ENCODE measurements at regions not wholly inside any gene's neighbourhood (a gene's known extent, or its start where the extent isn't known, plus 50 kb on each side); places are given as distances from the start of the nearest gene placed in this dataset.
"Not testable (repeated sequence)": the region's sequence is repeated elsewhere in the genome, so short reads cannot be mapped to it uniquely, and the experiment has no call there.

- TF ChIP-seq CTCF (IDR thresholded peaks at IDR 0.05; ENCODE audit: low read depth, low read length) = no peak
These were observed 155.7 kb upstream of the SH3BP4 start for GRCh38 chr2:234796045-234796591.

GRCh38 chr2:234795272-234795920 lies 156.4 kb upstream of the SH3BP4 start:
- TF ChIP-seq CTCF (IDR thresholded peaks at IDR 0.05; ENCODE audit: low read depth, low read length) = no peak
- DNase-seq (ENCODE audit: extremely low read depth, low read depth) = no peak

More at GRCh38 chr2:234796045-234796591, 155.7 kb upstream of the SH3BP4 start:
- DNase-seq (ENCODE audit: extremely low read depth, low read depth) = no peak

DNA sequence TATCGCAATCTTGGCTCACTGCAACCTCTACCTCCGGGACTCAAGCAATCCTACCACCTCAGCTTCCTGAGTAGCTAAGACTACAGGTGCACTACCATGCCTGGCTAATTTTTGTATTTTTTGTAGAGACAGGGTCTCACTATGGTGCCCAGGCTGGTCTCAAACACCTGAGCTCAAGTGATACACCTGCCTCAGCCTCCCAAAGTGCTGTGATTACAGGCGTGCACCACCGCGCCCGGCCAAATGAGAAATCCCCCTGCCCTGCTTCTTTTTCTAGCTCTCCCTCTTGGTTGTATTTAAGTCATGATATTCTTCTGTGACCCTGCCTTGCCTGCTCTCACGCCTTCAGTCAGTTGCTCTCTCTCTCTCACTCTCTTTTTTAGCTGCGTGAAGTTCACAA lies 157.0 kb upstream of the SH3BP4 start:
- TF ChIP-seq CTCF (IDR thresholded peaks at IDR 0.05; ENCODE audit: low read depth, low read length) = no peak
- DNase-seq (ENCODE audit: extremely low read depth, low read depth) = no peak

GRCh38 chr2:234793212-234793785 lies 158.5 kb upstream of the SH3BP4 start:
- TF ChIP-seq CTCF (IDR thresholded peaks at IDR 0.05; ENCODE audit: low read depth, low read length) = no peak
- DNase-seq (ENCODE audit: extremely low read depth, low read depth) = no peak

DNA sequence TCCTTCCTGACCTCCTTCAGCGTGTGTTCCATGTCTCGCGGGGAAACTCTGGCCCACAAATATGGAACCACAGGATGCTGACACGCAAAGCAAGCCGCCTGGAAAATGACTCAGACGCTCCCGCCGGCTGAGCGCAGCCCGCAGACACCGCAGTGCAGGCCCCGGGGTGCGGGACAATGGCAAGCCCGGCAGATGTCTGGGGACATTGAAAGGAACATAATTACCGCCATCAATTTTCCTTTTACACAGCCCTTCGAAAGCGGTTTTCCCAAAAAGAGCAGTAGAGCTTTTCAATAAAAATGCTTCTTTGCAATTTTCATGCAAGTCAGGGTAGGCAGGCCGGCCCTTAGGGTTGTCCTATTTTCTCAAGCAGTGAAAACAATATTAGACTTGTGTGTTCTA lies 159.2 kb upstream of the SH3BP4 start:
- DNase-seq (ENCODE audit: extremely low read depth, low read depth) = no peak
- no peak for TF ChIP-seq CTCF (IDR thresholded peaks at IDR 0.05; ENCODE audit: low read depth, low read length)

GRCh38 chr2:234792096-234792495 lies 159.7 kb upstream of the SH3BP4 start:
- not testable (repeated sequence) for DNase-seq (ENCODE audit: extremely low read depth, low read depth)

DNA sequence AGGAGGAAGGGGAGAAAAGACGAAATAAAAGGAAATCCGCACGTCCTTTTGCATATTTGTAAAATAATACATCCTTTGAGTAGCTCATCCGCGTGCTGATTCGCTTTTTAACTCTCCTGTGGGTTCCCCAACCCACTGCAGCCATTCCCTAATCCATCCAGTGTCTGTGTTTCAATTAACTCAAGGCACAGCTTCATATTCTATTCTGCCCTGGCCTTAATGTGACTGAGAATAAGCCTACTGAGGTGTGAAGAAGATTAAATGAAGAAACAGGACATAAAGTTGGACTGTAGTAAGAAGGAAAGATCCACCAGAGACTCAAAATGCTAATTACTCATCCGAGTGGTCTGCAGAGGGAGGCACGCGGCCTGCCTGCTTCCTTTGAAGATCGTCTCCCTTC lies 161.4 kb upstream of the SH3BP4 start:
- DNase-seq (ENCODE audit: extremely low read depth, low read depth) = no peak
- no peak for TF ChIP-seq CTCF (IDR thresholded peaks at IDR 0.05; ENCODE audit: low read depth, low read length)
